GM12864 (cell line): ENCODE measurements at regions not wholly inside any gene's neighbourhood (a gene's known extent, or its start where the extent isn't known, plus 50 kb on each side); places are given as distances from the start of the nearest gene placed in this dataset.

ENCODE experiments used
- DNase-seq: peaks from one replicate; pipeline ENCODE4 v3.0.0-alpha.2; 2011; ENCODE audit warnings: low read depth
- H3K4me3 ChIP-seq: 2 replicates; pipeline ENCODE4 v1.5.1; 2011; ENCODE audit warnings: mild to moderate bottlenecking, low read depth, low read length, control low read depth
- TF ChIP-seq, protein P1 (sequence below): IDR thresholded peaks from 2 replicates; pipeline ENCODE4 v1.5.1; 2011; ENCODE audit warnings: low read depth, mild to moderate bottlenecking, moderate library complexity, low read length, control low read depth, inconsistent platforms; ENCODE audit errors: missing control alignments

GRCh38 chr5:89232139-89232603 is 349.2 kb upstream of the MEF2C start:
- DNase-seq: peak; percentile 89
- no peak overlapping the region for H3K4me3 ChIP-seq
- TF ChIP-seq, protein P1, sequence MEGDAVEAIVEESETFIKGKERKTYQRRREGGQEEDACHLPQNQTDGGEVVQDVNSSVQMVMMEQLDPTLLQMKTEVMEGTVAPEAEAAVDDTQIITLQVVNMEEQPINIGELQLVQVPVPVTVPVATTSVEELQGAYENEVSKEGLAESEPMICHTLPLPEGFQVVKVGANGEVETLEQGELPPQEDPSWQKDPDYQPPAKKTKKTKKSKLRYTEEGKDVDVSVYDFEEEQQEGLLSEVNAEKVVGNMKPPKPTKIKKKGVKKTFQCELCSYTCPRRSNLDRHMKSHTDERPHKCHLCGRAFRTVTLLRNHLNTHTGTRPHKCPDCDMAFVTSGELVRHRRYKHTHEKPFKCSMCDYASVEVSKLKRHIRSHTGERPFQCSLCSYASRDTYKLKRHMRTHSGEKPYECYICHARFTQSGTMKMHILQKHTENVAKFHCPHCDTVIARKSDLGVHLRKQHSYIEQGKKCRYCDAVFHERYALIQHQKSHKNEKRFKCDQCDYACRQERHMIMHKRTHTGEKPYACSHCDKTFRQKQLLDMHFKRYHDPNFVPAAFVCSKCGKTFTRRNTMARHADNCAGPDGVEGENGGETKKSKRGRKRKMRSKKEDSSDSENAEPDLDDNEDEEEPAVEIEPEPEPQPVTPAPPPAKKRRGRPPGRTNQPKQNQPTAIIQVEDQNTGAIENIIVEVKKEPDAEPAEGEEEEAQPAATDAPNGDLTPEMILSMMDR: no peak

GRCh38 chr5:89230178-89230577 is 347.2 kb upstream of the MEF2C start:
- no peak overlapping the region for H3K4me3 ChIP-seq
- no peak for DNase-seq
- TF ChIP-seq, protein P1: no peak

DNA sequence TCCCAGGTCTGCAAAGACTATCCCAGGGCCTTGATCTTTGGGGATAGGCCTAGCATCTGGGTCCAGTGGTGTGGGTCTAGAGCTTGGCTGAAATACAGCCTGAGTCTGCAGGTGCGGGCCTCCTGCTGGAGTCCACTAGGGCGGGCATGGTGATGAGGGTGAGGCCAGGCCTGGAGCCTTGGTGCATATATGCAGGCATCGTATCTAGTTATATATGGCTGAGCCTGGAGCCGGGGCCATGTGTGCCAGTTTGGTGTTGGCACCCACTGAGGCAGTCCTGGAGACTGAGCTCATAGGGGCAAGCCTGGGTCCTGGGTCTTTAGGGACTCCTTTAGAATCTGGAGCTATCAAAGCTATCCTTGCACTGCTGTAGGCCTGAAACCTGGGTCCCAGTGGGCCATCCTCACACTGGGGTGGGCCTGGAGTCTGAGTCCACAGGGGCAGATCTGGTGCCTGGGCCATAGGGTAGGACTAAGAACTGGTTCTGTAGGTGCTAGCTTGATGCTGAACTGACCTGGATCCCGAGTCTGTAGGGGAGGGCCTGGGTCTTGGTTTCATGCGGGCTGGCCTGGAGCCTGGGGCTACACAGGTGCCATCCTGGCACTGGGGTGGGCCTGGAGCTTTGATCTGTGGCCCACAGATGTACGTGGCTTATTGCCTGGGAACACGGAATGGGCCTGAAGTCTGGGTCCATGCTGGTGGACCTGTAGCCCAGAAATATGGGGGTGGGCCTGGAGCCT is 346.5 kb upstream of the MEF2C start:
- no peak for DNase-seq
- TF ChIP-seq, protein P1: no peak

DNA sequence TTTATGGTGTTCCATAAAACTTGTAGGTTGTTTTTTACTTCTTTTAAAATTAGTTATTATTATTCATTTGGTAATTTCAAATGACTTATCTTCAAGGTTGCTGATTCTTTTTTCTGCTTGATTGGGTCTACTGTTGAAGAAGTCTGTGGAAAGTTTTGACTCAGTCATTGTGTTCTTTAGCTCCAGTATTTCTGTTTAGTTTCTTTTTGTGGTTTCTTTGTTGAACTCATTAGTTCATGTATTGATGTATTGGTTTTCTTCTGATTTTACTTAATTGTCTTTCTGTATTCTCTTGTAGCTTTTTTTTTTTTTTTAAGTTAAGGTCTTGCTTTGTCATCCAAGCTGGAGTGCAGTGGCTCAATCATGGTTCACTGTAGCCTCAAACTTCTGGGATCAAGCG is 345.4 kb upstream of the MEF2C start:
- peak; percentile 25 for DNase-seq
- TF ChIP-seq, protein P1: no peak
- H3K4me3 ChIP-seq: no peak overlapping the region

More for the DNA sequence above, 346.5 kb upstream of the MEF2C start:
- H3K4me3 ChIP-seq: no peak overlapping the region

DNA sequence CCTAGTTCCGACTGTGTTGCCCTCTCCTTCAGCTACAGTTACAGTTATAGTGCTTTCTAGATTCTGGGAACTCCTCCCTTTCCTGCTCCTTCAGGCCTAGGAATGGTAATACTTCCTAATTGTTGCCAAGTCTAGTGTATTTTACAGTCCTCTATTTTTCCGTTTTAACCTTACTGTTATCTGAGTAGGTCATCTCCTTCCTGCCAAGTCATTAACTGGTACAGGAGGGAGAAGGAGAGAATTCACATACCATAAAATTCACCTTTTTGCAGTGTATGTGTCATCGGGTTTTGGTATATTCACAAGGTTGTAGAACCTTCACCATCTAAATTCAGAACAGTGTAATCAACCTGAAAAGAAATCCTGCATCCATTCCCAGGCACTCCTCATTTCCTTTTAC is 335.4 kb upstream of the MEF2C start:
- DNase-seq: no peak
- no peak overlapping the region for H3K4me3 ChIP-seq
- TF ChIP-seq, protein P1: no peak

DNA sequence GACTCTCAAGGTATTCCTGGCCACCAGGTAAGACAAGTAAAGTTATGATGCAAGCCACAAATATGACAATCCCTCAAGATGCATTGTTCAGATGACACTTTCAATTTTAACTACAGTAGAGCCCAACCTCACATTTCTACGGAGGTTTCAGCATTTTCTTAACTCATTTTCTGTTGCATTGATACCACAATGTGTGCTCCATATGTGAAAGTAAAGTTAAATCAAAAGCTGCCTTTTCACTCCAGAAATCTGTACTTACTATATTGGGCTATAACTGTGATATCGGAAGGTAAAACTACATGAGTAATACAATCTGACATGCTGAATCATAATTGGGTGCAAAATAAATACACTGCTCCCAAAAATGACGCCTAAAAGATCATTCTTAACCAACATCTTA is 333.6 kb upstream of the MEF2C start:
- no peak for DNase-seq
- H3K4me3 ChIP-seq: no peak overlapping the region
- TF ChIP-seq, protein P1: no peak

- no peak for DNase-seq
- TF ChIP-seq, protein P1: no peak
- no peak overlapping the region for H3K4me3 ChIP-seq
Observed at GRCh38 chr5:89213573-89213972, 330.6 kb upstream of the MEF2C start.
